MCF 10A (cell line): ENCODE measurements at regions not wholly inside any gene's neighbourhood (a gene's known extent, or its start where the extent isn't known, plus 50 kb on each side); places are given as distances from the start of the nearest gene placed in this dataset.
"Not testable (repeated sequence)": the region's sequence is repeated elsewhere in the genome, so short reads cannot be mapped to it uniquely, and the experiment has no call there.

ENCODE experiments used
- BruUV-seq: library from RNA; stranded (reverse); fragments of 400-500 nt; replicated peaks from 2 replicates; lab custom pipeline; 2021; lab: Mats Ljungman, UMichigan
- CTCF ChIA-PET: fragments of 300-600 bp; sonication (Branson Sonifier 250); formaldehyde crosslinking; extraction: SDS; loops from one replicate; lab custom pipeline; 2021; ENCODE audit warnings: antibody characterized with exemption, inconsistent platforms; lab: Yijun Ruan, JAX
- POLR2A ChIA-PET: fragments of 300-600, 350-650 bp; sonication (Branson Sonifier 250); formaldehyde crosslinking; extraction: SDS; loops from one replicate; lab custom pipeline; 2020; ENCODE audit warnings: antibody characterized with exemption, inconsistent platforms; lab: Yijun Ruan, JAX
- DNase-seq: peaks from one replicate; pipeline ENCODE4 v3.0.0-alpha.2; 2018; ENCODE audit not compliant: unreplicated experiment
- H3K27ac Mint-ChIP-seq: one replicate; pipeline ENCODE4 v1.8.0; 2022; ENCODE audit warnings: mild to moderate bottlenecking, low read depth, mixed read lengths; ENCODE audit not compliant: unreplicated experiment
- H3K27me3 Mint-ChIP-seq: one replicate; pipeline ENCODE4 v1.8.0; 2022; ENCODE audit warnings: mixed read lengths; ENCODE audit not compliant: insufficient read depth, unreplicated experiment
- H3K36me3 Mint-ChIP-seq: one replicate; pipeline ENCODE4 v1.8.0; 2022; ENCODE audit warnings: mild to moderate bottlenecking, moderate library complexity, mixed read lengths; ENCODE audit not compliant: insufficient read depth, unreplicated experiment
- H3K4me1 Mint-ChIP-seq: one replicate; pipeline ENCODE4 v1.8.0; 2022; ENCODE audit warnings: mixed read lengths; ENCODE audit not compliant: insufficient read depth, unreplicated experiment
- H3K4me3 Mint-ChIP-seq: one replicate; pipeline ENCODE4 v1.8.0; 2022; ENCODE audit warnings: mild to moderate bottlenecking, moderate library complexity, mixed read lengths; ENCODE audit not compliant: unreplicated experiment
- H3K9me3 Mint-ChIP-seq: one replicate; pipeline ENCODE4 v1.8.0; 2022; ENCODE audit warnings: mixed read lengths; ENCODE audit not compliant: unreplicated experiment
- CTCF ChIP-seq: fragments of 200-600 bp; IDR thresholded peaks from one replicate; pipeline ENCODE4 v1.8.0; 2022; ENCODE audit warnings: antibody characterized with exemption, mild to moderate bottlenecking; ENCODE audit not compliant: unreplicated experiment
- intact Hi-C: fragments of 100-400 bp; cut with micrococcal nuclease; formaldehyde crosslinking; loops from 2 replicates; pipeline ENCODE4 v1.14.1; 2022

GRCh38 chr20:5467086-5467485 is 143.7 kb downstream of the GPCPD1 start:
- BruUV-seq = no TSS peak
- no peak for DNase-seq
- H3K4me1 Mint-ChIP-seq = no peaks in the 10 kb centered on the region
- H3K9me3 Mint-ChIP-seq = no peaks in the 10 kb centered on the region
- peaks cover 69% of the 10 kb centered on the region for H3K27me3 Mint-ChIP-seq
- CTCF ChIA-PET = interaction anchor here (1.5 kb wide), 1 partner anchor 20 kb away, joined by 6 read pairs; no protein-coding TSS in a partner anchor
- intact Hi-C loops = no loop called here
- no peak for TF ChIP-seq CTCF
- POLR2A ChIA-PET = no interaction called here
- H3K36me3 Mint-ChIP-seq = no peaks in the 10 kb centered on the region
- H3K27ac Mint-ChIP-seq = no peak overlapping the region
- H3K4me3 Mint-ChIP-seq = no peak overlapping the region

GRCh38 chr20:5465604-5465927 is 145.2 kb downstream of the GPCPD1 start:
- ChIA-PET POLR2A (interaction anchor here (0.7 kb wide), 1 partner anchor 218 kb away, joined by 3 read pairs; no protein-coding TSS in a partner anchor), CTCF (interaction anchor here (0.5 to 1.5 kb wide), 4 partner anchors 17 to 260 kb away, joined by 3 to 6 read pairs (median 6); no protein-coding TSS in a partner anchor)
- no peaks in the 10 kb centered on the region for H3K4me1 Mint-ChIP-seq
- H3K27me3 Mint-ChIP-seq = peaks cover 72% of the 10 kb centered on the region
- no peaks in the 10 kb centered on the region for H3K36me3 Mint-ChIP-seq
- no peak overlapping the region for H3K4me3 Mint-ChIP-seq
- H3K27ac Mint-ChIP-seq = no peak overlapping the region
- no peak for DNase-seq
- no peak for TF ChIP-seq CTCF
- BruUV-seq = no TSS peak
- intact Hi-C loops = no loop called here
- H3K9me3 Mint-ChIP-seq = peaks cover 2% of the 10 kb centered on the region

GRCh38 chr20:5464901-5465603 is 145.8 kb downstream of the GPCPD1 start:
- DNase-seq = no peak
- BruUV-seq = no TSS peak
- POLR2A ChIA-PET = interaction anchor here (0.6 kb wide), 1 partner anchor 128 kb away, joined by 3 read pairs; no protein-coding TSS in a partner anchor
- intact Hi-C loops = no loop called here
- Mint-ChIP-seq H3K27ac (no peak overlapping the region), H3K27me3 (peaks cover 75% of the 10 kb centered on the region), H3K9me3 (peaks cover 7% of the 10 kb centered on the region), H3K4me3 (no peak overlapping the region), H3K4me1 (no peaks in the 10 kb centered on the region), H3K36me3 (no peaks in the 10 kb centered on the region)
- CTCF ChIA-PET = interaction anchor here (1.1 to 4.1 kb wide), 3 partner anchors 16 to 260 kb away, joined by 6 to 31 read pairs (median 8); no protein-coding TSS in a partner anchor
- no peak for TF ChIP-seq CTCF

GRCh38 chr20:5463007-5463686 is 146.4 kb upstream of the PROKR2 start:
- Mint-ChIP-seq H3K27me3 (peaks cover 77% of the 10 kb centered on the region), H3K4me1 (no peaks in the 10 kb centered on the region), H3K36me3 (no peaks in the 10 kb centered on the region), H3K4me3 (no peak overlapping the region), H3K9me3 (peaks cover 24% of the 10 kb centered on the region), H3K27ac (no peak overlapping the region)
- CTCF ChIA-PET = interaction anchor here (0.6 to 4.1 kb wide), 3 partner anchors 11 to 540 kb away, joined by 3 to 31 read pairs (median 3); no protein-coding TSS in a partner anchor
- POLR2A ChIA-PET = no interaction called here
- BruUV-seq = no TSS peak
- no peak for TF ChIP-seq CTCF
- intact Hi-C loops = no loop called here
- DNase-seq = no peak

GRCh38 chr20:5453745-5454144 is 137.0 kb upstream of the PROKR2 start:
- H3K27ac Mint-ChIP-seq, H3K36me3 Mint-ChIP-seq, H3K9me3 Mint-ChIP-seq, BruUV-seq, H3K4me1 Mint-ChIP-seq, H3K4me3 Mint-ChIP-seq, DNase-seq, intact Hi-C loops: not testable (repeated sequence)
- ChIA-PET CTCF (interaction anchor here (3.8 kb wide), 1 partner anchor 248 kb away, joined by 19 read pairs; no protein-coding TSS in a partner anchor), POLR2A (interaction anchor here (0.7 kb wide), 1 partner anchor 249 kb away, joined by 3 read pairs; no protein-coding TSS in a partner anchor)
- H3K27me3 Mint-ChIP-seq = peaks cover 12% of the 10 kb centered on the region

- DNase-seq, H3K9me3 Mint-ChIP-seq, H3K4me3 Mint-ChIP-seq, BruUV-seq, H3K4me1 Mint-ChIP-seq, H3K36me3 Mint-ChIP-seq, intact Hi-C loops, H3K27ac Mint-ChIP-seq, POLR2A ChIA-PET, CTCF ChIA-PET: not testable (repeated sequence)
- peaks cover 15% of the 10 kb centered on the region for H3K27me3 Mint-ChIP-seq
Observed at GRCh38 chr20:5453316-5453715, 136.6 kb upstream of the PROKR2 start.
